ENCODE measurements at regions not wholly inside any gene's neighbourhood (a gene's known extent, or its start where the extent isn't known, plus 50 kb on each side); places are given as distances from the start of the nearest gene placed in this dataset.

DNA sequence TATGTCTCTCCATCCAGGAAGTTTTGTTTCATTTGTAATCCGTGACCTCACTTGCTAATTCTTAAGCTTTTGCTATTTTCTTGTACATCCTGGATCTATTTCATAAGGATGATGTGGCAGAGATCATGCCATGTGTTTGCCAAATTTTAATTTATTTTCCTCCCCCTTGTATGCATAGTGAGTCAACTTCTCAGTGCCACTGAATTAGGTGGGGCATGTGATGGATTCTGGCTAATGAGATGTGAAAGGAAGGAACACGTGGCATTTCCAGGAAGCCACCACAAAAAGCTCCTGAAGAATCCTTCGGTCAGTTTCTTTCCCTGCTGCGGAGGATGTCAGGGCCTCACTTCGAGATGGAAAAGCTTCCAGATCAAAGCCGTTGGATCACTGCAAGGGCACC is 86.2 kb upstream of the PRL start:
- no peak overlapping the region for H3K4me3 ChIP-seq (ENCODE audit: low read depth, low read length)
- DNase-seq (ENCODE audit: low read depth, low spot score) = no peak
- CTCF ChIA-PET = no interaction called here
- TF ChIP-seq, protein P1, sequence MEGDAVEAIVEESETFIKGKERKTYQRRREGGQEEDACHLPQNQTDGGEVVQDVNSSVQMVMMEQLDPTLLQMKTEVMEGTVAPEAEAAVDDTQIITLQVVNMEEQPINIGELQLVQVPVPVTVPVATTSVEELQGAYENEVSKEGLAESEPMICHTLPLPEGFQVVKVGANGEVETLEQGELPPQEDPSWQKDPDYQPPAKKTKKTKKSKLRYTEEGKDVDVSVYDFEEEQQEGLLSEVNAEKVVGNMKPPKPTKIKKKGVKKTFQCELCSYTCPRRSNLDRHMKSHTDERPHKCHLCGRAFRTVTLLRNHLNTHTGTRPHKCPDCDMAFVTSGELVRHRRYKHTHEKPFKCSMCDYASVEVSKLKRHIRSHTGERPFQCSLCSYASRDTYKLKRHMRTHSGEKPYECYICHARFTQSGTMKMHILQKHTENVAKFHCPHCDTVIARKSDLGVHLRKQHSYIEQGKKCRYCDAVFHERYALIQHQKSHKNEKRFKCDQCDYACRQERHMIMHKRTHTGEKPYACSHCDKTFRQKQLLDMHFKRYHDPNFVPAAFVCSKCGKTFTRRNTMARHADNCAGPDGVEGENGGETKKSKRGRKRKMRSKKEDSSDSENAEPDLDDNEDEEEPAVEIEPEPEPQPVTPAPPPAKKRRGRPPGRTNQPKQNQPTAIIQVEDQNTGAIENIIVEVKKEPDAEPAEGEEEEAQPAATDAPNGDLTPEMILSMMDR (IDR thresholded peaks at IDR 0.05; ENCODE audit: insufficient read depth, low read length, missing control alignments) = no peak
- POLR2A ChIA-PET = no interaction called here

DNA sequence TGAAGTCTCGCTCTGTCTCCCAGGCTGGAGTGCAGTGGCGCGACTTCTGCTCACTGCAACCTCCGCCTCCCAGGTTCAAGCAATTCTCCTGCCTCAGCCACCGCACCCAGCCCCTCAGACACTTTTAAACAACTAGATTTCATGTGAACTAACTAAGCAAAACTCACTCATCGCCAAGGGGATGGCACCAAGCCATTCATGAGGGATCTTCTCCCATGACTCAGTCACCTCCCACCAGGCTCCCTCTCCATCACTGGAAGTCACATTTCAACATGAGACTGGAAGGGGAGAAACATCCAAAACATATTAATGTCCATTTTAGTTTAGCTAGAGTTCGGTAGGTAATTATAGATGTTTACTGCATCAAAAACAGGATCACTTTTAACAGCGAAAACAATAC is 95.9 kb upstream of the PRL start:
- ChIA-PET CTCF (no interaction called here), POLR2A (no interaction called here)
- TF ChIP-seq, protein P1 (IDR thresholded peaks at IDR 0.05; ENCODE audit: insufficient read depth, low read length, missing control alignments) = no peak
- H3K4me3 ChIP-seq (ENCODE audit: low read depth, low read length) = no peak overlapping the region
- no peak for DNase-seq (ENCODE audit: low read depth, low spot score)

DNA sequence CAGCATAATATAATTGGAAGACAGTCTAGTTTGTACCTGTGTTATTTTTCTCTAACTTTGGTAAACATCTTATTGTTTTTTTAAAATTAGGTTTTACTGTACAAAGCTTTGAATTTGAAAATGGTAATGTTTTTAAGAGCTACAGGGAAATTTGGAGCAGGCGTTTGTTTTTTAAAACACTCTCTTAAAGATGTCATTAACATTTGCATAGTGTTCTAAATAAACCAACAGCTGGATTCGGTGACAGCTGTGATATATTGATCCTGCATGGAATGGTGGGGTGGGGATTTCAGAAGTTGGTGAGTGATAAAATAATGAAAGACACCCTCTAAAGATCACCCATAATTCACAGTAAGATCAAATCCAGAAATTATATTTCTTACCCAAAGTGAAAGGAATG is 97.9 kb upstream of the PRL start:
- no peak for DNase-seq (ENCODE audit: low read depth, low spot score)
- TF ChIP-seq, protein P1 (IDR thresholded peaks at IDR 0.05; ENCODE audit: insufficient read depth, low read length, missing control alignments) = no peak
- CTCF ChIA-PET = interaction anchor here (0.6 kb wide), 1 partner anchor 906 kb away, joined by 3 read pairs; no protein-coding TSS in a partner anchor
- POLR2A ChIA-PET = no interaction called here
- H3K4me3 ChIP-seq (ENCODE audit: low read depth, low read length) = no peak overlapping the region

DNA sequence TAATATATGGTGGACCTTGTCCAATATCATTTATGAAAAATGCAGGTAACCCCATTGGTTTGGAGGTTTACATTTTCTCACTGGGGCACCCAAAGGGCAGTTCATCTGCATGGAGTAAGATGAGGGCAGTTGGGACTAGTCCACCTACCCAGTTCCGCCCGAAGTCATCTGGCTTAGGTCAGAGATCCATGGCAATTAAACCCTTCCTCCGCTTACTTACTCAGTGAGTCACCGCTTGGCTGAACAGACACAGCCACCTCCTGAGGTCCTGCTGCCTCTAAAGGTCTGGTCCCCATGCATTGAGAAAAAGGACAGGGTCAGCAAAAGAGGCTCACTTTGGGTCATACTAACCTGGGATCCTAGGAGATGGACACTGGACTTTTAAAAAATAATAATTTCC is 102.9 kb upstream of the PRL start:
- no peak for DNase-seq (ENCODE audit: low read depth, low spot score)
- POLR2A ChIA-PET = no interaction called here
- TF ChIP-seq, protein P1 (IDR thresholded peaks at IDR 0.05; ENCODE audit: insufficient read depth, low read length, missing control alignments) = no peak
- H3K4me3 ChIP-seq (ENCODE audit: low read depth, low read length) = no peak overlapping the region
- CTCF ChIA-PET = no interaction called here

DNA sequence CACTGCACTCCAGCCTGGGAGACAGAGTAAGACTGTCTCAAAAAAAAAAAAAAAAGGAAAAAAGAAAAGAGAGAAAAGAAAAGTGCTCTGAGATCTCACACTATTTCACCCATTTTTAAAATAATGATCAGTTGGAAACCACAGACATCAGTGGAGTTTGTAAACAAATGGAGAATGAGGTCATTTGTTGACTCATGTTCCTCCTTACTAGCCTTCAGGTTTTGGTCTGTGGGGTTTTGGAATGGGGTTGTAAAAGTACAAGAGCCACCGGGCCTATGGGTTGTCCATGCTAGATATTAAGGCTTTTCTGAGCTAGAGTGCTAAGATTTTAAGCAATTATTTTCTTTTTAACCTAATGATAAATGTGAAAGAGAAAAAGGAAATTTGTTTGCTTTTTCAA is 104.4 kb upstream of the PRL start:
- ChIA-PET CTCF (no interaction called here), POLR2A (no interaction called here)
- no peak overlapping the region for H3K4me3 ChIP-seq (ENCODE audit: low read depth, low read length)
- DNase-seq (ENCODE audit: low read depth, low spot score) = no peak
- TF ChIP-seq, protein P1 (IDR thresholded peaks at IDR 0.05; ENCODE audit: insufficient read depth, low read length, missing control alignments) = no peak

DNA sequence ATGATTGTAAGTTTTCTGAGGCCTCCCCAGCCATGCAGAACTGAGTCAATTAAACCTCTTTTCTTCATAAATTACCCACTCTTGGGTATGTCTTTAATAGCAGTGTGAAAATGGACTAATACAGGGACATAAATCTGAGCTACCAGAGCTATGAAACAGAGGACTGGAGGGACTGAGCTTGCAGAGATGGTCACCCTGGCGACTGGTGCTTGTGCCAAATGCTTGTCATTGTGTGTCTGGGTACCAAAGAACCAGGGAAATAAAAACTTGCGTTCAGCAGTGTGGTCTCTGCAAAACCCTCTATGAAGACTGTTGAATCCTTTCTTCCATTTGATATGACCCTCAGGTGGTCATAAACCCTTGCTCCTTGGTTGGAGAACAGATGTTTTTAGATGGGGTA is 105.1 kb upstream of the PRL start:
- ChIA-PET POLR2A (no interaction called here), CTCF (no interaction called here)
- TF ChIP-seq, protein P1 (IDR thresholded peaks at IDR 0.05; ENCODE audit: insufficient read depth, low read length, missing control alignments) = no peak
- H3K4me3 ChIP-seq (ENCODE audit: low read depth, low read length) = no peak overlapping the region
- no peak for DNase-seq (ENCODE audit: low read depth, low spot score)

Data from AG04449 (cell line).